ENCODE measurements at regions not wholly inside any gene's neighbourhood (a gene's known extent, or its start where the extent isn't known, plus 50 kb on each side); places are given as distances from the start of the nearest gene placed in this dataset.

DNA sequence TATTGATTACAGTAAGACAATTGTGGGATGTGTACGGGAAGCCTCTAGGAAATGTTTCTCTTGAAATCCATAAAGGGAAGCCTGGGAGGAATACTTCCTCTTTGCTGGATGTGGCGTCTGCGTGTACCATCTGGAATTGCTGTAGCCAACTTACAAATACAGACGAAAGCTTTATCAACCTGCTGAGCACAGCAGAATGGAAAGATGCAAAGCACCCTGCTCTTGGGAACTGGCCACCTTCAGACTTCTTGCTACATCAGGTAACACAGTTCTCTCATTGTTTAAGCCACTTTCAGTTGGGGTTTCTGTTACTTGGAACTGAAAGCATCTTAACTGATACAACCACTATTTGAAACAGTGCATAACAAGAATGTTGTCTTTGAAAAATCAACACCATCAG lies 213.8 kb downstream of the HRH4 start:
- DNase-seq: no peak

GRCh38 chr18:24674605-24675004 lies 214.2 kb downstream of the HRH4 start:
- DNase-seq: no peak

DNA sequence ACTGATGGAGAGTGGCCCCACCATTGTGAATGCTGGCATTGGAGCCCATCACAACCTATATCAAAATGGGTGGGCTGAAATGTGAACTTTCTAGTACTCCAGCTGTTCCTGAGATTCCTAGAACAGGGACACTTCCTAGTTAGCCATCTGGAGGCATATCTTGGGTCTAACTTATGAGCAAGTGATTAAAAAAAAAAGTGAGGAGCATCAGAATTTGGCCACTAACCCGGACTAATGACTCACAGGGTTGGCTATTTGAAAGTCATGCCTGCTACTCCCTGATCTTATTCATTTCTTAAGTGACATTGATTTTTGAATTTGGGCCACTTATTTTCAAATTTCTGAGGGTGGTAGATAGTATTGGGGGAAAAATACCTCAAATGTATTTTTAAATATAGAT lies 216.6 kb downstream of the HRH4 start:
- peak; percentile 32 for DNase-seq

DNA sequence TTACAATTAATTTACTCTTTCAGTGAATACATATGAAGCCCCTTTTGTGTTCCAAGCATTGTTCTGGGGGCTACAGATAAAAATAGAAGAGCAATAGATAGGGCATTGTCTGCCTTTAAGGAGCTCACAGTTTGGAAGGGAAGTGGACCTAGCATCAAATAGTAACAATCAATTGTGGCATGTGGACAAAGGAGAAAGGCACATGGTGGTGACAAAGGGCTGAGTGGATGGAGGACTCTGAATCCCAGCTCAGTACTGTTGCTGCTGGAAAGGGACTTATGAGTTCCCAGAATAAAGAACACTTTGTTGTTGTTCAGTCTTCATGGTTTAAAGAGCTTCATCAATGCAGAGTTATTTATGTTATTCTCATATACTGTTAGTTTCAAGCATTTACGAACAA lies 217.7 kb downstream of the HRH4 start:
- no peak for DNase-seq

GRCh38 chr18:24678626-24679025 lies 218.2 kb downstream of the HRH4 start:
- DNase-seq: peak; percentile 44

DNA sequence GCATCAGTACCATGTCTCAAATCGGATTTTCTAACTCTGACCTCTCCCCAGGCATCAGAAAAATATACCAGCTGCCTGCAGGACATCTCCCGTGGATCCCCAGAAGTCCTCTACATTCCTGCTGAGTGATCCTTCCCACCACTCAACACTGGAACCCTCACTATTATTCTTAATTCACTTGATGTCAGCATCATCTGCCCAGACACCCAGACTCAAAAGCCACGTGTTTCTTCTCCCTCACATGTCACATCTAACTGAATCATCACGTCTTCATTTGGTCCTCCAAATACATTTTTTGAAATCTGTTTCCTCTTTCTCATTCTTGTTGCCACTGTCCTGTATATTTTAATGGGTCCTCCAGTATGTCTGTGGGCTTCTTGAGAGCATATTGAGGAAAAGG lies 218.6 kb downstream of the HRH4 start:
- no peak for DNase-seq

GRCh38 chr18:24683925-24684324 lies 223.5 kb downstream of the HRH4 start:
- DNase-seq: no peak

DNA sequence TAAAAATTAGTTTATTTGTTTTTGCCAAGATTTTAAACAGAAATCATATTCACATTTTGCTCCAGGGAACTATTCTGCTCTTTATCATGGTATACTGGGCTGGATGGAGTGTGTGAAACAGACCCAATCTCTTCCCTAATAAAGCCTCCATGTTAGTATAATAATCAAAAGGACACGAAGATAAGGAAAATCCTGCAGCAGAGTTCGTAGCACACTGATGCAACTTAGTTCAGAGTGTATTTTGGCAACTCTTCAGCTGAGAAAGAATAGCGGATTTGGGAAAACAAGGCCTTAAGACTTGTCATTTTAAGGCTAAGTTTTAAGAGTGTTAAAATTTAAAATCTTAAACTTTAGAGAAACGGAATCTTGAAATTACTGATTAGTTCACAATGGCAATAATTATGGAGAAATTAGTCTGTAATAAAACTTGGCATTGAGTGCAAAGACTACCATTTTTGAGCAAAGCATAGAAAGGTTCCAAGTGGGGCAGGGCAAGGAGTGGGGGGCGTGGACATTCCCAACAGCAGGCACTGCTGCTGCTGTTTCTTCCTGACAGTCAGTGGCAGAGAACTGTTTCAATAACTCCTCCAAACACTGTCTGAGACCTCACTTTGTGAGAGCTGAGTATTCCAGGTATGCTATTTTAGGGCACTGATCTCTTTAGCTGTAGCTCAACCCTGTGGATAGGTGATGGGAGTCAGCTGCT lies 225.0 kb downstream of the HRH4 start:
- no peak for DNase-seq

GRCh38 chr18:24695168-24695567 lies 234.7 kb downstream of the HRH4 start:
- peak; percentile 5 for DNase-seq

DNA sequence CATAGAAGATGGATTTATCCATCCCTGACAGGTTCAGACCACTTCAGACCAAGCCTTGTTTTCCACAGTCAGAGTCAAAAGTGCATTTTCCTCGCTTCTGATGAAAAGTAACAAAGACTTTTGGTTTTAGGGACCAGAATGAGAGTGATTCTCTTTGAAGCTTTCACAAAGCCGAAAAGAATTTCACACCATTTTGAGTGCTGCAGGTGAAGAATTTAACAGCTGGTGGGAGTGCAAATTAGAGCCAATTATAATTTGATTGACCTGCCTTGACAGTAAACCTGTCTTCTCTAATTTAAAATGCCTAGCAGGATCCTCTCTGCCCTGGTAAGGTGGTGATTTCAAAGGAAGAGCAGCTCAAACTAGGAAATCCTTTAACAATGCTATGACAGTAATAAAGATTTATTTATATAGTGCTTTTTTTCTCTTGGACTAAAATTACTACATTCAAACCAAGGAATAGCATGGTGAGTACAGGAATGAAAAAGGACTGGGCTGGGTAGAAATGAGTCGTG lies 241.6 kb downstream of the HRH4 start:
- DNase-seq: no peak

- no peak for DNase-seq
Observed at GRCh38 chr18:24703316-24703715, 242.9 kb downstream of the HRH4 start.

DNA sequence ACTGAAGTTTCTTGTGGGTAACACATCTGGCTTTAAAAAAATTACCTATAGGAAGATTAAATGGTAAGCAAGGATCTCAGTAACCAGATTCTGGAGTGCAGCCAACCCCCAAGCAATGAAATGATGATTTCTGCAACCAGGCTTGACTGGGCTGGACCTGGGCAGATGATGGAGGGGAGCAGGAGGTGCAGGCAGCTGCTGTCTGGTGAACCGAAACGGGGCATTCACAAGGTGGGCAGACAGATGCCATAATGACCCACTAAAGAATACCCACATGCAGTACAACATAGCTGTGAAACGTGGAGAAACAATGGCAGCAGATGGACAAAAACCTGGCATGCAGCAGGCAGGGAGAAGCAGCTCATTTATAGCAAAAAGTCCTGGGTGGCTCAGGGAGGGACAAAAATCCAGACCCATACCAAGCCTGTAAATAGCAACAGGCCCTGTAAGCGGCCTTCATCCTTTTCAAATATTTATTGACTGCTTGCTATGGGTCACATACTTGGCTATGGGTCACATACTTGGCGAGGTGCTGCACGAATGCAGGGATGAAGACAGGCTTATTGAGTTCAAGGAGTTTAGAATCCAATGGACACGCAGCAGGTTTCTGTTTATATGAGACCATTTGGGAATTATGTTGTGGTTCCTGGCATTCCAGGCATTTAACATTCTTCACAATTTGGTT lies 244.7 kb downstream of the HRH4 start:
- peak; percentile 50 for DNase-seq

GRCh38 chr18:24710474-24710873 lies 250.0 kb downstream of the HRH4 start:
- no peak for DNase-seq

GRCh38 chr18:24719791-24720190 lies 259.4 kb downstream of the HRH4 start:
- no peak for DNase-seq

DNA sequence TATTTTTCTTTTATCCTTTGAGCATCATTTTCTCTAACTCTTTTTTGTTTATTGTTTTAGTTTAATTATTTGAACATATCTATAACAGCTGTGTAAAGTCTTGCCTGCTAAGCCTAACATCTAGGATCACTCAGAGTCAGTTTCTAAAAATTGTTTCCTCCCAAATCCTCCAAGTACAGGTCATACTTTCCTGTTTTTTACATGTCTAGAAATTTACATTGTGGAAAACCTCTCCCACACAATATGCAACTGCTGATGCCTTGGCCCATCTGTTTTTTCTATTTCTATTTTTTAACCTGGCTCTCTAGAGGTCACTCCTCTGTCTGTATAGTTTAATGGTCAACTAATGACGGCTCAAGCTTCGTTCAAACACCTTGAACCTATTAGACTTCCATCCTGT lies 261.0 kb downstream of the HRH4 start:
- no peak for DNase-seq

DNA sequence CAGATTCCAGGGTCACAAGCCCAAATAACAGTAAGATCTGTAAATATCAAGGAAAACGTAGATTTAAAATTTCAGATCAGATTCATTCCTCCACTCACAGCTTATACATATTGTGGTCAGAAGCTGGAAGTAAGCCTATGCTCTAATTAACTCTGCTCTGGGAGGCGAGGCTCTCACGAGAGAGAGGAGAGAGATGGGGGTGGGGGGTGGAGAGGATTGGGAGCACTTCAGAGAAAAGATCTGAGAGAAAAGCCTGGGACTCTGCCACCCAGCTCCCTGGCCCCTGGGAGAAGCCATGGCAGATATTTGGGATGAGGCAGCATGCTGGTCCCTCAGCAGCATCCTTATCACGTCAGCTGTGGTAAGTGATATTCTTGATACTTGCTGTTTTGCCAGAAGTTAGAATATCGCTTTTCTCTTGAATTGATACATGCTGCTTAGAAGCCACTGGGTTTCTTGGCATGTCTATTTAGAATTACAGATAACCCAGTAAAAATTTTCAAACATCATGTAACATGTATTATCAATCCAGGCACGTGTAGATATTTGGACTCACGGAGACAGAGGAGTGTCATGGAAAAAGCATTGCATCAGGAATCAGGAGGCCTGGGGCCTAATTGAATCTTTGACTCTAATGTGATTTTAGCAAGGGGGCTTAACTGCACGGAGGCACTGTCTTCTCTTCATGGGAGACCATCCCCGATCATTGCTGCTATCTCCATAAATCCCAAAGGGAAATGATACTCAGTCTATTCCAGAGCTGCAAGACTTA lies 265.4 kb downstream of the HRH4 start:
- DNase-seq: no peak

GRCh38 chr18:24726727-24727492 lies 266.5 kb downstream of the HRH4 start:
- DNase-seq: peak; percentile 71

DNA sequence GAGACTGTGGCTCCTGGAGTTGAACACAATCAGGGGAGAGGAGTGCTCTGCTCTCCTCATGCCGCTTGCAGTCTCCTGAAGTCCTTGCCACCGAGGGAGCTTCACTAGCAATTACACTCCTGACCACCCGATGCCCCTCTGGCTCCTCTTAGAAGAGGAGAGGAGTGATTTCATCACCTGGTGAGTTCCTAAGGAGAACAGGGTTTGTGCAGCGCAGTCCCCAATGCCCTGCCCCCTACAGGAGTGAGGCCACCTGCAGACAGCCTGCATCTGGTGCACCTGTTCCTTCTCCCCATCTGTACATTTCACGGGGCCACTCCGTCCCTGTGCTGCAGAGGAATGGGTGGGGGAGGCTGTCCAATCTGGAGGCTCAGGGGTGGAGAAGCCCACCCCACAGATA lies 267.2 kb downstream of the HRH4 start:
- no peak for DNase-seq

DNA sequence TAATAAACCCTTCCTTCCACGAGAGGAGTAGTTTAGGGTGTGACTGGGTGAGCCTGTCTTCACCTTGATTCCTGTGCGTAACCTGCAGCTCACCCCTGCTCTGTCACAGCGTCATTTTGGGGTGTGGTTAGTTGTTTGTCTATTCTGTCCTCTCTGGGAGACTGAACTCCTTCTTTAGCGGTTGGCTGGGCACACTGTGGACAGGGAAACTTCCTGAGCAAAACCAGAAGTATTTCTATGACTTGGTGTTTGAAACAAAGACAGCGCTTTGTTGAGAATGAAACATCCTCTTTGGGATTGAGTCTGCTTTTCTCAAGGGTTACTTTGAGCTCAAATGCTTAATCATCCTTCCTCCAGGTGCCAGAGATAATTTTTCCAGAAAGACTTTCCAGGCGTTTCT lies 270.7 kb downstream of the HRH4 start:
- no peak for DNase-seq

GRCh38 chr18:24731981-24732380 lies 271.5 kb downstream of the HRH4 start:
- DNase-seq: no peak

DNA sequence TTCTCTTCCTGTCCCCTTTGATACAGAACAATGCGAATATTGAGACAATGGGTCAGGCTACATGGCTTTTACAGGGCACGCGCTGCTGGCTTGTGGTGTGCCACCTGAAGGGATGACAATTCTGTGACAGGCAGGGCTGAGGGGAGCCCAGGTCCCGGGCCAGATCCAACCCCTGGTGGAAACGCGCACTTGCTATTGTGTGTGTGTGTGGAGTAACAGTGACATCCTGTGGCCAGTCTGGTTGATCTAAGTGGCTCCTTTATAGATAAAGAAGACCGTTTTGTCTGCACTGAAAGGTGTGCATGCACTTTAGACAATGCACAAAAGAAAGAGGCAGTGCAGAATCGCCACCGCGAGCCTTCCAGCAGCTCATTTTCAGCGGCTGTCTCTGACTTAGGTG lies 273.6 kb downstream of the HRH4 start:
- DNase-seq: no peak

DNA sequence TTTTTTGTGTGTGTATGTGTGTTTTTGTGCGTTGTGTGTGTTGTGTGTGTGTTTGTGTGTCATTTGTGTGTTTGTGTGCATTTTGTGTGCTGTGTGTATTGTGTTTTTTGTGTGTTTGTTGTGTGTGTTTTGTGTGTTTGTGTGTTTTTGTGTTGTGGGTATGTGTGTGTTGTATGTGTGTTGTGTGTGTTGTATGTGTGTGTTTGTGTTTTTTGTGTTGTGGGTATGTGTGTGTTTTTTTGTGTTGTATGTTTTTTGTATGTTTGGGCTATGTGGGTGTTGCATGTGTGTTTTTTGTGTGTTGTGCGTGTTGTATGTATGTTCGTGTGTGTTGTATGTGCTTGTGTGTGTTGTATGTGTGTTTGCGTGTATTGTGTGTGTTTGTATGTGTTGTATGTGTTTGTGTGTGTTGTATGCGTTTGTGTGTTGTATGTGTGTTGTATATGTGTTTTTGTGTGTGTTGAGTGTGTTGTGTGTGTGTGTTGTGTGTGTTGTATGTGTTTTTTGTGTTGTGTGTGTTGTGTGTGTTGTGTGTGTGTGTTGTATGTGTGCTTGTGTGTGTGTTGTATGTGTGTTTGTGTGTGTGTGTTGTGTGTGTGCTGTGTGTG lies 275.3 kb downstream of the HRH4 start:
- DNase-seq: no peak

Data from fibroblast of skin of abdomen (primary cell).